Stimulated activated CD4-positive, alpha-beta T cell treated with anti-CD3 and anti-CD28 coated beads, Interleukin-15, amount 100 ng/mL, for 24 hours (primary cell): ENCODE measurements at regions not wholly inside any gene's neighbourhood (a gene's known extent, or its start where the extent isn't known, plus 50 kb on each side); places are given as distances from the start of the nearest gene placed in this dataset.
A peak's percentile ranks its signal among the peaks of the same experiment; 100 is the strongest.
"Not testable (repeated sequence)": the region's sequence is repeated elsewhere in the genome, so short reads cannot be mapped to it uniquely, and the experiment has no call there.

Experiments
- DNase-seq: peaks from one replicate; pipeline ENCODE4 v3.0.0-alpha.2; 2020

- no peak for DNase-seq
Measured at GRCh38 chr5:77908787-77909186, 132.6 kb upstream of the TBCA start.

DNA sequence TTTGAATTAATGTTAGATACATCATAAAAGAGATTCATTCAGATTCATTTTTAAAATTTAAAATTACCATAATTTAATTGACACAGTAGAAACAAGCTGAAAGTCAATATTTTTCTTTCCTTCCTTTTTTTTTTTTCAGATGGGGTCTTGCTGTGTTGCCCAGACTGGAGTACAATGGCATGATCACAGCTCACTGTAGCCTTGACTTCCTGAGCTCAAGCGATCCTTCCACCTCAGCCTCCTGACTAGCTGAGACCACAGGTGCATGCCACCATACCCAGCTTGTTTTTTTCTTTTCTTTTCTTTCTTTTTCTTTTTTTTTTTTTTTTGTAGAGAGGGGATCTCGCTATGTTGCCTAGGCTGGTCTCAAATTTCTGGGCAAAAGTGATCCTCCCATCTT lies 131.6 kb upstream of the TBCA start:
- DNase-seq, result no peak

- no peak for DNase-seq
Measured at GRCh38 chr5:77906806-77907205, 130.7 kb upstream of the TBCA start.

GRCh38 chr5:77904362-77904761 lies 128.2 kb upstream of the TBCA start:
- DNase-seq, result no peak

DNA sequence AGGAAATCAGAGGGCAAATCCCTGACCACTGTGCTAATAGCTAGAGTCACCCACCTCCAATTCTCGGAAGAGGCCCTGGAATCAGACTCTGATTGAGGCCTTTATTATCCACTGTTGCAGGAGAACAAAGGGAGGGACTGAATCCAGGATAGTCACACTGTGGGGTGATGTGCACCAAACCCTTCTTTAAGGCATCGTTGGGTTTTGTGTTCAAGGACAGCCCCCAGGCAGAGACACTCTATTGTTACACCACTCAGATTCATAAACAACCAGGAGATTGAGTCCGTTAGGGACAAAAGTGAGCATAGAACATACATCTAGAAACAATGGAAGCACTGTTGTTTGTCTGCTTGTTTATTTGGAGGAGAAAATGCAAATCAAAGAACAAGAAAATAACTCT lies 124.6 kb upstream of the TBCA start:
- DNase-seq, result no peak

DNA sequence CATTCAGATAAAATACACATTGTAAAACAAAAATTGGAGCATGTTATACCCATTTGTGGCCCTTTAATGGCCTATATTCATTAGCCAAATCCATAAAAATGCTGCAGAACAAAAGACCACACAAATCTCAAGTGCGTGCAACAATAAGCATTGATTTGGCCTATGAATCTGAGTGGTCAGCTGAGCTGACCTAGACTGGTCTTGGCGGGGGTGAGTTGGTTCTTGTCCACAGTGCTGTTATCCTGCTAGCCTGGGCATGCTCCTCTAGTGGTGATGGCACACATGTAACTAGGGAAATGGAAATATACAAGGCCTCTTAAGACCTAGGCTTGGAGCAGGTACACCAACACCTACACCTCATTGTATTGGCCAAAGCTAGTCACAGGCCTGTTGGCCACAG lies 122.2 kb upstream of the TBCA start:
- DNase-seq, result no peak

GRCh38 chr5:77896338-77896737 lies 120.2 kb upstream of the TBCA start:
- no peak for DNase-seq

GRCh38 chr5:77894103-77894502 lies 118.0 kb upstream of the TBCA start:
- DNase-seq, result not testable (repeated sequence)

GRCh38 chr5:77893225-77893860 lies 117.2 kb upstream of the TBCA start:
- DNase-seq, result peak; percentile 6

- no peak for DNase-seq
Measured at GRCh38 chr5:77892061-77893010, 116.2 kb upstream of the TBCA start.

GRCh38 chr5:77885519-77885918 lies 109.4 kb upstream of the TBCA start:
- no peak for DNase-seq

DNA sequence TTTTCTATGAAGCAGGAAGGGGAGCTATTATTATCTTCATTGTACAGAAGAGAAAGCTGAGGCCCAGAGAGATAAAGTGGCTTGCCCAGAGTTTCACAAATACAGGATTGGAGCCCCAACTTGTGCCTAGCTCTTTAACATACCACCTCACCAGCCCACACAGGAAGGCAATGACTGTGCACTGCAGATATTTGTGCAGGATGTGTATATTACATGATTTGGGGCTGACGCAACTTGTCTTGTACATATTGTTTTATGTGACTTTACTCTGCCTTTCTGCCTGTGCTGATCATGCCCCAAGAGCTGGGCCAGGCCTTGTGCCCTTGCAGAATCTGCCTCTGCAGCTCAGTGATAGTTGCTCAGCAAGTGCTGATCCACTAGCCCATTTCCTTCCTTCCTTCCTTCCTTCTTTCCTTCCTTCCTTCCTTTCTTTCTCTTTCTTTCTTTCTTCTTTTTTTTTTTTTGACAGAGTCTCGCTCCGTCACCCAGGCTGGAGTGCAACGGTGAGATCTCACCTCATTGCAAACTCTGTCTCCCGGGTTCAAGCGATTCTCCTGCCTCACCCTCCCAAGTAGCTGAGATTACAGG lies 106.6 kb upstream of the TBCA start:
- peak; percentile 41 for DNase-seq

GRCh38 chr5:77881528-77881927 lies 105.4 kb upstream of the TBCA start:
- DNase-seq, result no peak

GRCh38 chr5:77877516-77878355 lies 101.6 kb upstream of the TBCA start:
- DNase-seq, result no peak

GRCh38 chr5:77876862-77877502 lies 100.8 kb upstream of the TBCA start:
- no peak for DNase-seq

GRCh38 chr5:77876316-77876715 lies 100.2 kb upstream of the TBCA start:
- no peak for DNase-seq

DNA sequence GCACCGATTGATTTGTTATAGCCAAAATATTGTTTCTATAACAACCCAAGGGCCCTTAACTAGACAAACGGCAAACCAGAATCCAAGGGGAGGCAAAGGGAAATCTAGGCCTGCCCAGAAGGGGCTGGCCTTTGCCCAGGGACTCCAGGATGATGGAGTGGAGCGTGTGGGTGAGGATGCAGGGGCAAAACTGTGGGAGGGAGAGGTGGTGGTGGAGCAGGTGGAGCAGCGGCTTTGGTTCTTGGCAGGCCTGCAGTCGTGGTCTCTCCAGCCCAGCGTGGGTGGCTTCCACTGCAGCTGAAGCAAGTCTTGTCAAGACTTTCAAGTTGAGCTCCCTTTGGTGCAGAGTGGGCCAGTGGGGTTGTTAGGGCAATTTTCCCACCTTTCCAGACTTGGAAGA lies 98.6 kb upstream of the TBCA start:
- no peak for DNase-seq

- no peak for DNase-seq
Measured at GRCh38 chr5:77873239-77873638, 97.1 kb upstream of the TBCA start.

DNA sequence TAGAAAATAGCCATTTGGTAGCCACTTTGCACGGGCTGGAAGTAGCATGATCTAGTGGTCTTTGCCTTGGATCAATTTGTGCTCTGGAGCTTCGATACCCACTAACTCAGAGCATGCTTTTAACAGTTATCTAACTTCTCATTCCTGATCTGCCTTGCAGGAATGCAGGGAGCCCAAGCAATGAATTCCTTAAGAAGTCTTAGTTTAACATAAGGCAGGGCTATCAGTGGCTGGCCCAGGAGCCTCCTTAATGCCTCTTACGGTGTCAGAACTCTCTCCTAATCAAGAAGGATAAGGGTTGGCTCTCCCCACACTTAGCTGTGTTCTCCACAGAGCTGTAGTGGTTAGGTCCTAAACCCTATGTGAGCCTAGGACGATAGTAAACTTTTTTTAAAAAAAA lies 95.8 kb upstream of the TBCA start:
- no peak for DNase-seq

- DNase-seq, result no peak
Measured at GRCh38 chr5:77871016-77871415, 94.9 kb upstream of the TBCA start.

DNA sequence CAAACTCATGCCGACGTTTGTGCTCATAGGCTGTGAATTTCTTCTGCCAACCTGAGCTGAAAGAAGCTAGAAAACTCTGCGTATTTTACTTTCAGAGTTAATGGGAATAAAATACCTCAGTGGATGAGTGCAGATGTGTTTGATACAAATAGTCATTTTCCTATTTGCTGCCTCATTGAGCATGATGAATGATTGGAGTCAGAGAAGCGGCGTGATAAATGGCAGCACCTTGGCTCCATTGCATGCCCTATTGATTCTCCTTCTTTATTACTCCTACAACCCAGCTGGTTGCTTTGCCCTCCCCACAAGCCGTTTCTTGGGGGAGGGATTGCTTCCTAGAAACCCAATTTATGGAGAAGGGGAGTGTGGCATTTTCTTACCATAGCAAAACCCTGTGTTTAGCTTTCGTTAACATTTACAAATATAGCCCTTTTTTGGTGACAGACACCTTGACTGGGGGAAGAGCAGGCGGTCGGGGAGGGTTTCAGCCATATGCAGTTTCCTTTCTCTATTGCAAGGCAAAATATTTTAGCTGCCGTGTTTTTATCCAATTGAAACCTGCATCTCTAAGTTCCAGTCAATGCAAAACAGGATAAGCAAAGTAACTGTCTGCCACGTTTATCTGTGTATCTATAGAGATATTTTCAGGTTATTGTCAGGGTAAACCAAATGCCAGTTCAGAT lies 93.1 kb upstream of the TBCA start:
- no peak for DNase-seq

DNA sequence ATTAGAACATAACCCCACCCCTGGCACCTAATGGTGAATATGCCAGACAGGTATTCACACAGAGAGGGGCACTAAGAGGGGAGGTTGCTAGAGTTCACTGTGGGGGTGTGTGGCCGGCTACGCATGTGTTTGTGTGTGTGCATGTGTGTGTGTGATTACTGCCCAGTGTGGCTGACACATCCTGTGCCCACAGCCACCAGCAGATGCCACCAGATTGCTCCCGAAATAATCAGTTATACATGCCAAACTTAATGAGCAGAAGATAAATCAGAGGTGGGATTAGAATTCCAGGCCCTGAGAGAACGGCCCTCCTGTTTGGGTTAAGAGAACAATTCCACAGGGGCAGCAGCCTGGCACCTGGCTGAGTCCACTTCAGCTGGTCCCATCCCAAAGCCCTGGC lies 91.8 kb upstream of the TBCA start:
- DNase-seq, result no peak
